ENCODE measurements at regions not wholly inside any gene's neighbourhood (a gene's known extent, or its start where the extent isn't known, plus 50 kb on each side); places are given as distances from the start of the nearest gene placed in this dataset.

- DNase-seq (no peak), ATAC-seq (ENCODE audit: low read depth) (no peak)
- Histone ChIP-seq H4K20me1 (ENCODE audit: insufficient read depth, low read length) (no peaks in the 10 kb centered on the region), H2BK20ac (ENCODE audit: low read depth, low read length) (no peak overlapping the region), H3K23ac (ENCODE audit: low read depth, low read length) (no peak overlapping the region), H3K4me2 (ENCODE audit: low read depth, low read length) (no peak overlapping the region), H2BK15ac (ENCODE audit: low read depth, low read length) (no peak overlapping the region), H2AK5ac (ENCODE audit: low read depth, low read length) (no peak overlapping the region), H3K9ac (ENCODE audit: low read depth, low read length) (no peak overlapping the region), H3K4ac (ENCODE audit: low read depth, low read length) (no peak overlapping the region), H2BK120ac (ENCODE audit: low read depth, low read length) (no peak overlapping the region), H3K18ac (ENCODE audit: low read depth, low read length) (no peak overlapping the region), H2BK5ac (ENCODE audit: low read depth, low read length, poor library complexity, severe bottlenecking) (no peak overlapping the region), H3K14ac (replicated peaks; ENCODE audit: low read depth, low read length) (no peak overlapping the region), H4K91ac (ENCODE audit: insufficient read depth, low read depth, low read length) (no peak overlapping the region), H3K56ac (ENCODE audit: extremely low read depth, insufficient read depth, low read length) (no peak overlapping the region), H3K36me3 (ENCODE audit: control insufficient read depth, insufficient read depth, low read length) (no peaks in the 10 kb centered on the region), H4K5ac (ENCODE audit: low read depth, low read length) (no peak overlapping the region), H3K4me1 (ENCODE audit: control insufficient read depth, insufficient read depth, low read length) (no peaks in the 10 kb centered on the region), H3K4me3 (ENCODE audit: insufficient read depth, low read depth, low read length) (no peak overlapping the region), H3K79me1 (ENCODE audit: low read depth in 1 of 2, low read length in 2 of 2) (no peaks in the 10 kb centered on the region), H3K27ac (ENCODE audit: insufficient read depth, low read length) (no peak overlapping the region), H2AFZ (replicated peaks; ENCODE audit: low read length, poor library complexity) (no peak overlapping the region), H2AK9ac (replicated peaks; ENCODE audit: low read depth, low read length, poor library complexity) (no peak overlapping the region), H3K9me3 (ENCODE audit: control insufficient read depth, insufficient read depth, low read length) (no peaks in the 10 kb centered on the region), H4K8ac (ENCODE audit: low read depth in 2 of 2, low read length in 2 of 2) (no peak overlapping the region), H3K9me1 (ENCODE audit: insufficient read depth, low read length) (no peaks in the 10 kb centered on the region), H3K27me3 (ENCODE audit: control insufficient read depth, insufficient read depth, low read length) (no peaks in the 10 kb centered on the region)
- TF ChIP-seq POLR2A (IDR thresholded peaks at IDR 0.05; ENCODE audit: low read depth, low read length): no peak
- TF ChIP-seq MAZ (IDR thresholded peaks at IDR 0.05; ENCODE audit: borderline replicate concordance, low read depth, low read length): no peak
- TF ChIP-seq CHD1 (IDR thresholded peaks at IDR 0.05; ENCODE audit: low read depth, low read length): no peak
- no peak for TF ChIP-seq NFE2L2 (IDR thresholded peaks at IDR 0.05; ENCODE audit: low read depth, low read length)
- no peak for TF ChIP-seq SMC3 (IDR thresholded peaks at IDR 0.05; ENCODE audit: low read depth, low read length)
- TF ChIP-seq FOS (IDR thresholded peaks at IDR 0.05; ENCODE audit: low read depth, low read length): no peak
- TF ChIP-seq ELK1 (IDR thresholded peaks at IDR 0.05; ENCODE audit: borderline replicate concordance, low read depth, low read length): no peak
- no peak for TF ChIP-seq RFX5 (IDR thresholded peaks at IDR 0.05; ENCODE audit: low read depth, low read length)
- no peak for TF ChIP-seq MAFK (IDR thresholded peaks at IDR 0.05; ENCODE audit: low read depth, low read length)
- TF ChIP-seq USF2 (IDR thresholded peaks at IDR 0.05; ENCODE audit: low read depth, low read length): no peak
- TF ChIP-seq RCOR1 (IDR thresholded peaks at IDR 0.05; ENCODE audit: insufficient replicate concordance, low read length): no peak
- no peak for TF ChIP-seq RAD21 (IDR thresholded peaks at IDR 0.05; ENCODE audit: low read length)
- no peak for TF ChIP-seq BHLHE40 (IDR thresholded peaks at IDR 0.05; ENCODE audit: low read depth, low read length)
- no peak for TF ChIP-seq CTCF (conservative IDR thresholded peaks at IDR 0.05; ENCODE audit: low read depth, low read length)
- TF ChIP-seq CEBPB (IDR thresholded peaks at IDR 0.05; ENCODE audit: low read depth, low read length): no peak
- no peak for TF ChIP-seq MXI1 (IDR thresholded peaks at IDR 0.05; ENCODE audit: borderline replicate concordance, low read depth, low read length)
- dilution Hi-C loops (cut with HindIII; ENCODE audit: low sequenced_read_pairs, unreplicated experiment) (no loop called here), in situ Hi-C loops (cut with MboI; ENCODE audit: low sequenced_read_pairs) (no loop called here), intact Hi-C loops (cut with micrococcal nuclease) (no loop called here)
- ChIA-PET CTCF (interaction anchor here (0.6 kb wide), 1 partner anchor 198 kb away, joined by 3 read pairs; no protein-coding TSS in a partner anchor), POLR2A (ENCODE audit: unreplicated experiment) (no interaction called here)
- BruUV-seq (replicated peaks): no TSS peak
- WGBS, 2 experiments (ENCODE audit: extremely low coverage in 2 of 2, insufficient read length in 1 of 2): no CpG with 5 or more reads among the region's 2 CpGs
Observed at GRCh38 chr3:146800484-146800883, 195.3 kb upstream of the PLSCR5 start.
